ENCODE measurements at regions not wholly inside any gene's neighbourhood (a gene's known extent, or its start where the extent isn't known, plus 50 kb on each side); places are given as distances from the start of the nearest gene placed in this dataset.

GRCh38 chr18:70459251-70459650, 170.4 kb downstream of the SOCS6 start:
- TF ChIP-seq CTCF (IDR thresholded peaks at IDR 0.05; ENCODE audit: control insufficient read depth, extremely low read depth, insufficient read depth) = no peak
- DNase-seq (ENCODE audit: low read depth) = no peak

GRCh38 chr18:70457788-70458187, 168.9 kb downstream of the SOCS6 start:
- TF ChIP-seq CTCF (IDR thresholded peaks at IDR 0.05; ENCODE audit: control insufficient read depth, extremely low read depth, insufficient read depth) = no peak
- DNase-seq (ENCODE audit: low read depth) = no peak
- H3K4me3 ChIP-seq (ENCODE audit: low read depth, low read length) = no peak overlapping the region

More at GRCh38 chr18:70459251-70459650, 170.4 kb downstream of the SOCS6 start:
- no peak overlapping the region for H3K4me3 ChIP-seq (ENCODE audit: low read depth, low read length)

GRCh38 chr18:70457223-70457622, 168.4 kb downstream of the SOCS6 start:
- no peak for DNase-seq (ENCODE audit: low read depth)
- no peak overlapping the region for H3K4me3 ChIP-seq (ENCODE audit: low read depth, low read length)
- TF ChIP-seq CTCF (IDR thresholded peaks at IDR 0.05; ENCODE audit: control insufficient read depth, extremely low read depth, insufficient read depth) = no peak

- no peak for DNase-seq (ENCODE audit: low read depth)
- TF ChIP-seq CTCF (IDR thresholded peaks at IDR 0.05; ENCODE audit: control insufficient read depth, extremely low read depth, insufficient read depth) = no peak
These were observed 167.5 kb downstream of the SOCS6 start for GRCh38 chr18:70456376-70456775.

GRCh38 chr18:70455731-70456130, 166.9 kb downstream of the SOCS6 start:
- no peak for TF ChIP-seq CTCF (IDR thresholded peaks at IDR 0.05; ENCODE audit: control insufficient read depth, extremely low read depth, insufficient read depth)
- H3K4me3 ChIP-seq (ENCODE audit: low read depth, low read length) = no peak overlapping the region
- DNase-seq (ENCODE audit: low read depth) = no peak

More at GRCh38 chr18:70456376-70456775, 167.5 kb downstream of the SOCS6 start:
- H3K4me3 ChIP-seq (ENCODE audit: low read depth, low read length) = no peak overlapping the region

- DNase-seq (ENCODE audit: low read depth) = peak; percentile 44
- TF ChIP-seq CTCF (IDR thresholded peaks at IDR 0.05; ENCODE audit: control insufficient read depth, extremely low read depth, insufficient read depth) = peak; percentile 80
- H3K4me3 ChIP-seq (ENCODE audit: low read depth, low read length) = no peak overlapping the region
These were observed 166.0 kb downstream of the SOCS6 start for GRCh38 chr18:70454704-70455322.
